Activated T-cell treated with anti-CD3 and anti-CD28 coated beads, Interleukin-2, amount 50 U/mL, for 4 hours (primary cell): ENCODE measurements at regions not wholly inside any gene's neighbourhood (a gene's known extent, or its start where the extent isn't known, plus 50 kb on each side); places are given as distances from the start of the nearest gene placed in this dataset.

Experiments
- ATAC-seq, 2 donors: fragments of 200-7000 bp; cut with Tn5 transposase; one replicate each; pipeline ENCODE4 v1.10.0; 2021
- DNase-seq: peaks from one replicate; pipeline ENCODE4 v3.0.0-alpha.2; 2020
- H3K27me3 Mint-ChIP-seq: one replicate; pipeline ENCODE4 v1.8.0; 2021; ENCODE audit warnings: low read depth, mixed read lengths
- H3K36me3 Mint-ChIP-seq: one replicate; pipeline ENCODE4 v1.8.0; 2022; ENCODE audit warnings: mixed read lengths; ENCODE audit not compliant: insufficient read depth
- H3K4me1 Mint-ChIP-seq: one replicate; pipeline ENCODE4 v1.8.0; 2021; ENCODE audit warnings: low read depth, mixed read lengths
- H3K4me3 Mint-ChIP-seq: one replicate; pipeline ENCODE4 v1.8.0; 2021; ENCODE audit warnings: mild to moderate bottlenecking, moderate library complexity, mixed read lengths
- H3K9me3 Mint-ChIP-seq: one replicate; pipeline ENCODE4 v1.8.0; 2021; ENCODE audit warnings: mixed read lengths

GRCh38 chr16:63496282-63496681 lies 1460.0 kb upstream of the CDH8 start:
- no peaks in the 10 kb centered on the region for H3K27me3 Mint-ChIP-seq
- DNase-seq = no peak

GRCh38 chr16:63488955-63489354 lies 1452.7 kb upstream of the CDH8 start:
- H3K4me3 Mint-ChIP-seq = no peak overlapping the region
- no peaks in the 10 kb centered on the region for H3K36me3 Mint-ChIP-seq
- peaks cover 15% of the 10 kb centered on the region for H3K9me3 Mint-ChIP-seq
- no peaks in the 10 kb centered on the region for H3K27me3 Mint-ChIP-seq
- no peaks in the 10 kb centered on the region for H3K4me1 Mint-ChIP-seq
- no peak for DNase-seq
- ATAC-seq = no peak

More at GRCh38 chr16:63496282-63496681, 1460.0 kb upstream of the CDH8 start:
- ATAC-seq = no peak
- Mint-ChIP-seq H3K4me1 (no peaks in the 10 kb centered on the region), H3K9me3 (peaks cover 9% of the 10 kb centered on the region), H3K36me3 (no peaks in the 10 kb centered on the region), H3K4me3 (no peak overlapping the region)

GRCh38 chr16:63481060-63481459 lies 1444.8 kb upstream of the CDH8 start:
- no peak for ATAC-seq
- no peak overlapping the region for H3K4me3 Mint-ChIP-seq

GRCh38 chr16:63473725-63474124 lies 1437.5 kb upstream of the CDH8 start:
- no peak for ATAC-seq
- peaks cover 26% of the 10 kb centered on the region for H3K9me3 Mint-ChIP-seq

More at GRCh38 chr16:63481060-63481459, 1444.8 kb upstream of the CDH8 start:
- Mint-ChIP-seq H3K9me3 (peaks cover 16% of the 10 kb centered on the region), H3K36me3 (no peaks in the 10 kb centered on the region), H3K27me3 (no peaks in the 10 kb centered on the region), H3K4me1 (no peaks in the 10 kb centered on the region)
- no peak for DNase-seq

GRCh38 chr16:63467513-63467912 lies 1431.3 kb upstream of the CDH8 start:
- no peaks in the 10 kb centered on the region for H3K36me3 Mint-ChIP-seq
- DNase-seq (no peak), ATAC-seq (no peak)
- no peaks in the 10 kb centered on the region for H3K4me1 Mint-ChIP-seq
- H3K4me3 Mint-ChIP-seq = no peak overlapping the region
- peaks cover 31% of the 10 kb centered on the region for H3K9me3 Mint-ChIP-seq
- H3K27me3 Mint-ChIP-seq = no peaks in the 10 kb centered on the region

More at GRCh38 chr16:63473725-63474124, 1437.5 kb upstream of the CDH8 start:
- Mint-ChIP-seq H3K4me3 (no peak overlapping the region), H3K4me1 (no peaks in the 10 kb centered on the region), H3K27me3 (no peaks in the 10 kb centered on the region), H3K36me3 (no peaks in the 10 kb centered on the region)
- DNase-seq = no peak

- Mint-ChIP-seq H3K4me1 (no peaks in the 10 kb centered on the region), H3K9me3 (peaks cover 31% of the 10 kb centered on the region), H3K36me3 (no peaks in the 10 kb centered on the region), H3K4me3 (no peak overlapping the region), H3K27me3 (no peaks in the 10 kb centered on the region)
- ATAC-seq (no peak), DNase-seq (no peak)
Observed at GRCh38 chr16:63462316-63462715, 1426.1 kb upstream of the CDH8 start.

DNA sequence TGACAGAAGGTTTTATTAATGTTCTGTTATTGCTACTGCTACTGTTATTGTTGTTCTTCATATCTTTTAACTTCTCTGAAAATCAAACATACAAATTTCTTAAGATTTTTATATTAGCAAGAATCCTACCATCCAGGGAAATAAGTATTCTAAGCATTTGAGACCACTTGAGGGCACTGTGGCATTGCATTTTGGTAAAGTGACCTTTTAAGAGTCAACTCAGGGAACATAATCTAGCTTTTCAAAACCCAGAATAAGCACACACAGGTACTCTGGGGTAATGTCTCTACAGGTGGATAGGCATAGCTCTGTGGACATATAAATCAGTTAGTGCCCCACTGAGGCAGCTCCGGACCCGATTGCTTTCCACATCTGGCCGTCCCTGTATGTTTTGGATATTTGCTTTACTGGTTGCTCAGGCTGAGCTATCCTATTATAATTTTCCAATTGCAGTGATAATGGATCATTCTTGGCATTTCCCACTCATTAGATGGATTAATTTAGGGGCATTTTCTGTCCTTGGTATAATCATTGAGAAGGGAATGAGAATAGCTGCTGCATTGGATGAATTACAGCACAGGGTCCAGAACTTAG lies 1425.1 kb upstream of the CDH8 start:
- ATAC-seq (no peak), DNase-seq (no peak)
- H3K27me3 Mint-ChIP-seq = no peaks in the 10 kb centered on the region
- H3K4me3 Mint-ChIP-seq = no peak overlapping the region
- no peaks in the 10 kb centered on the region for H3K36me3 Mint-ChIP-seq
- peaks cover 31% of the 10 kb centered on the region for H3K9me3 Mint-ChIP-seq
- H3K4me1 Mint-ChIP-seq = no peaks in the 10 kb centered on the region

- no peak for DNase-seq
- Mint-ChIP-seq H3K27me3 (no peaks in the 10 kb centered on the region), H3K4me3 (no peak overlapping the region), H3K36me3 (no peaks in the 10 kb centered on the region), H3K4me1 (no peaks in the 10 kb centered on the region), H3K9me3 (peaks cover 20% of the 10 kb centered on the region)
- ATAC-seq = no peak
Observed at GRCh38 chr16:63458846-63459245, 1422.6 kb upstream of the CDH8 start.

DNA sequence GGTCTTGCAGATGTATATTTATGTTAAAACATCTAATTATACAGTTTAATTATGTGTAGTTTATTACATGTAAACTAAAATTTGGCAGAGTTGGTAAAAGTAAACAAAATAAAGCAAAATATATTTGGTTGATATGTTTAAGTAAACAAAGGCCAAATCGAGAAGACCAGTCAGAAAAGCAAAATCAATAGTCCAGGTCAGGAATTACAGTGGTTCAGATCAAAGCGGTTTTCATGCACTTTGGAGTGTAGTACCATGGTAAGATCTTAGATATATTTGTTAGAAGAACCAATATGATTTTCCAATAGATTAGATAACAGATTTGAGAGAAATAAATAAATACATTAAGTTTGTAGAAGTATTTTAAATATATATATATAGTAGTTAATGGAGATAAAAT lies 1421.6 kb upstream of the CDH8 start:
- DNase-seq (no peak), ATAC-seq (no peak)
- Mint-ChIP-seq H3K27me3 (no peaks in the 10 kb centered on the region), H3K4me1 (no peaks in the 10 kb centered on the region), H3K9me3 (peaks cover 23% of the 10 kb centered on the region), H3K4me3 (no peak overlapping the region), H3K36me3 (no peaks in the 10 kb centered on the region)

DNA sequence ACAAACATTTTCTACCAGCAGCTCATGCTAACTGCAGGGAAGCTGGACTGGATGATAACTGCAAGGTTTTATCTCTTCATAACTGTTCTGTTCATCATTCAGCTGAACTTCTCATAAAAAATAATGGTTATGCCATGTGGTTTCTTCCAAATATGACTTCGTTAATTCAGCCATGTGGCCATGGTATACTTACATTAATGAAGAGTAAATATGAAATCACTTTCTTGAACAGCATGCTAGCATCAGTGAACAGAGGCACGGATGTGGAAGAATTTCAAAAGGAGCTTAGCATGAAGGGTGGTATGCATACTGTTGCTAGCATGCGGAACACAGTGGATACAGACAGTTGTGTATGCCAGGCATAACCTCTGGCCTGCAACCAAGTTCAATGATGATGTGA lies 1417.0 kb upstream of the CDH8 start:
- Mint-ChIP-seq H3K4me1 (no peaks in the 10 kb centered on the region), H3K4me3 (no peak overlapping the region), H3K36me3 (no peaks in the 10 kb centered on the region), H3K27me3 (no peaks in the 10 kb centered on the region), H3K9me3 (peaks cover 29% of the 10 kb centered on the region)
- DNase-seq (no peak), ATAC-seq (no peak)

GRCh38 chr16:63447121-63447520 lies 1410.9 kb upstream of the CDH8 start:
- Mint-ChIP-seq H3K4me1 (no peaks in the 10 kb centered on the region), H3K27me3 (no peaks in the 10 kb centered on the region), H3K9me3 (peaks cover 26% of the 10 kb centered on the region), H3K4me3 (no peak overlapping the region), H3K36me3 (no peaks in the 10 kb centered on the region)
- ATAC-seq = no peak
- no peak for DNase-seq

- Mint-ChIP-seq H3K27me3 (no peaks in the 10 kb centered on the region), H3K4me1 (no peaks in the 10 kb centered on the region), H3K9me3 (peaks cover 23% of the 10 kb centered on the region), H3K36me3 (no peaks in the 10 kb centered on the region), H3K4me3 (no peak overlapping the region)
- ATAC-seq (no peak), DNase-seq (no peak)
Observed at GRCh38 chr16:63442246-63442645, 1406.0 kb upstream of the CDH8 start.

DNA sequence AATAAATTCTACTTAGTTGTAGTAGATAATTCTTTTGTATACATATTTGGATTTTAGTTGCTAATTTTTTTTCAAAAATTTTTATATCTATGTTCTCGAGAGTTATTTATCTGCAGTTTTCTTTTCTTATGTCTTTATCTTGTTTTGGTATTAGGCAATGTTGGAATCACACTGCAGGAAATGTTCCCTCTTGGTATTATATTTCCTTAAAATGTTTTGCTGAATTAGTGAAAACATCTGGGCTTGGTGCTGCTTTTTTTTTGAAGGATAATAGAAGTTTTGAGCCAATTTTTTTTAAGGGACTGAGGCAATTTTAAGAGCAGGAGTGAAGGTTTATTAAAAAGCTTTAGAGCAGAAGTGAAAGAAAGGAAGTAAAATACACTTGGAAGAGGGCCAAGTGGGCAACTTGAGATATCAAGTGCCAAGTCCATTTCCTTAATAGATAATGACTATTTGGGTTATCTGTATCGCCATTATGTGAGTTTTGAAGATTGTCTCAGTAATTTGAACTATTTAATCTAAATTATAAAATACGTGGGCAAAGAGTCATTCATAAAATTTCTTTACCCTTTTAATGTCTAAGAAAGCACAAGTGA lies 1390.1 kb upstream of the CDH8 start:
- no peaks in the 10 kb centered on the region for H3K27me3 Mint-ChIP-seq
- DNase-seq (no peak), ATAC-seq (no peak)
- no peaks in the 10 kb centered on the region for H3K36me3 Mint-ChIP-seq
- peaks cover 13% of the 10 kb centered on the region for H3K9me3 Mint-ChIP-seq
- no peak overlapping the region for H3K4me3 Mint-ChIP-seq
- no peaks in the 10 kb centered on the region for H3K4me1 Mint-ChIP-seq

DNA sequence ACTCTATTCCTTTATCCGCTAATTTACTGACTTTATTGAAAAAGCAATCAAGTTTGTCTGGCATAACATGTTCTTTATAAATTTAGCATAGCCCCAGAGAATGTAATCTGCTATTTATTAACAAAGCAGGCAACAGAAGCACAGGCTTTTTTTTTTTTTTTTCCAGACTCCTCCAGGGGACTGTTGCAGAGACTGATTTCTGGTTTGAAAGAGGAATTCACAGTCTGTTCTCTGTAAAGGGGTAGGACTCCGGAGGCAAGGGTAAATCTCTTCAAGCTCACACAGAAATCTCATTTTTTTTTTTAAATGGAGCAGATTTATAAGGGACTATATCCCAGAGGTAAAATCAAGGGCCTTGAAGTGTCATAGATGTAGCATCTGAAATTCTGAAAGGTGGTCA lies 1386.5 kb upstream of the CDH8 start:
- H3K27me3 Mint-ChIP-seq = no peaks in the 10 kb centered on the region

DNA sequence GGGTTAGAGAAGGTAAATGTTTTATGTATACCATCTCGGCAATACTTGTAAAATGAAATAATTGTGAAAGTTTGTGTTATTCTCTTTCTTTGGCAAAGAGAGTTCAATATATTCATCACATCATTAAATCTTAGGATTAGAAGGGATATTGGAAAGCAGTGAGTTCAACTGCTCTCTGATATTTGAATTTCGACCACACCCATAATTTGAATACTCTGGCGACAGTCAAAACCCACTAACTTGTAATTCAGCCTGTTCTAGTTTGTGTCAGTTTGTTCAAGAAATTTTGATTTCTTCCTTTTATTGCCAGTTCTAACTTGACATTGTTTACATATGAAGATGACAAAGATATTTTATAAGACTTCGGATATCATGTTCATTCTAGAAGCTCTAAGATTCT lies 1380.5 kb upstream of the CDH8 start:
- ATAC-seq = no peak
- Mint-ChIP-seq H3K4me1 (no peaks in the 10 kb centered on the region), H3K27me3 (no peaks in the 10 kb centered on the region), H3K4me3 (no peak overlapping the region), H3K36me3 (no peaks in the 10 kb centered on the region), H3K9me3 (peaks cover 20% of the 10 kb centered on the region)
- no peak for DNase-seq

More for the DNA sequence above, 1386.5 kb upstream of the CDH8 start:
- ATAC-seq (no peak), DNase-seq (no peak)
- no peaks in the 10 kb centered on the region for H3K36me3 Mint-ChIP-seq
- H3K4me3 Mint-ChIP-seq = no peak overlapping the region
- H3K9me3 Mint-ChIP-seq = peaks cover 14% of the 10 kb centered on the region
- no peaks in the 10 kb centered on the region for H3K4me1 Mint-ChIP-seq
